Thyroid gland (tissue), 4 donors: ENCODE measurements at regions not wholly inside any gene's neighbourhood (a gene's known extent, or its start where the extent isn't known, plus 50 kb on each side); places are given as distances from the start of the nearest gene placed in this dataset.

Source experiments
- DNase-seq, 2 donors: peaks; one replicate each; pipeline ENCODE4 v3.0.0-alpha.2; 2019
- H3K27ac ChIP-seq, 3 donors: fragments of 200-600 bp; sonication (generic); 1 replicate in 2 of 3; 2 replicates in 1 of 3; pipeline ENCODE4 v1.5.1; 2016 to 2019; ENCODE audit warnings: mild to moderate bottlenecking in 1 of 3, moderate library complexity in 1 of 3
- H3K27me3 ChIP-seq: fragments of 200-600 bp; sonication (generic); one replicate; pipeline ENCODE4 v1.5.1; 2019
- H3K36me3 ChIP-seq, 2 donors: fragments of 200-600 bp; sonication (generic); one replicate each; pipeline ENCODE4 v1.5.1; 2016 to 2019
- H3K4me1 ChIP-seq, 2 donors: fragments of 200-600 bp; sonication (generic); one replicate each; pipeline ENCODE4 v1.5.1; 2017 to 2019
- H3K4me3 ChIP-seq, 3 donors: fragments of 200-600 bp; sonication (generic); replicated peaks in 1 of 3; 1 replicate in 2 of 3; 2 replicates in 1 of 3; pipeline ENCODE4 v1.5.1; 2016; ENCODE audit warnings: mild to moderate bottlenecking in 1 of 3
- H3K9me3 ChIP-seq: fragments of 200-600 bp; sonication (generic); one replicate; pipeline ENCODE4 v1.5.1; 2017
- CTCF ChIP-seq, 6 experiments: fragments of 200-600 bp in 3 of 6; fragments of 450-650 bp in 3 of 6; sonication (generic) in 3 of 6; IDR thresholded peaks; one replicate each; pipeline ENCODE4 v1.5.1; 2016 to 2019; ENCODE audit warnings: antibody characterized with exemption in 6 of 6, mild to moderate bottlenecking in 2 of 6, inconsistent platforms in 1 of 6, moderate library complexity in 1 of 6
- POLR2A ChIP-seq, 2 donors: fragments of 450-650 bp; IDR thresholded peaks; one replicate each; pipeline ENCODE4 v1.6.1; 2017; ENCODE audit warnings: antibody characterized with exemption in 2 of 2, mild to moderate bottlenecking in 2 of 2, moderate library complexity in 1 of 2
- WGBS, 2 donors: methylation state at CpG; one replicate each; pipeline ENCODE4 v1.1.5; 2017; 5-methylcytosine and 5-hydroxymethylcytosine counted together
- intact Hi-C: fragments of 100-400 bp; cut with DNase I; formaldehyde crosslinking; loops from one replicate; pipeline ENCODE4 v1.15.1; 2023

DNA sequence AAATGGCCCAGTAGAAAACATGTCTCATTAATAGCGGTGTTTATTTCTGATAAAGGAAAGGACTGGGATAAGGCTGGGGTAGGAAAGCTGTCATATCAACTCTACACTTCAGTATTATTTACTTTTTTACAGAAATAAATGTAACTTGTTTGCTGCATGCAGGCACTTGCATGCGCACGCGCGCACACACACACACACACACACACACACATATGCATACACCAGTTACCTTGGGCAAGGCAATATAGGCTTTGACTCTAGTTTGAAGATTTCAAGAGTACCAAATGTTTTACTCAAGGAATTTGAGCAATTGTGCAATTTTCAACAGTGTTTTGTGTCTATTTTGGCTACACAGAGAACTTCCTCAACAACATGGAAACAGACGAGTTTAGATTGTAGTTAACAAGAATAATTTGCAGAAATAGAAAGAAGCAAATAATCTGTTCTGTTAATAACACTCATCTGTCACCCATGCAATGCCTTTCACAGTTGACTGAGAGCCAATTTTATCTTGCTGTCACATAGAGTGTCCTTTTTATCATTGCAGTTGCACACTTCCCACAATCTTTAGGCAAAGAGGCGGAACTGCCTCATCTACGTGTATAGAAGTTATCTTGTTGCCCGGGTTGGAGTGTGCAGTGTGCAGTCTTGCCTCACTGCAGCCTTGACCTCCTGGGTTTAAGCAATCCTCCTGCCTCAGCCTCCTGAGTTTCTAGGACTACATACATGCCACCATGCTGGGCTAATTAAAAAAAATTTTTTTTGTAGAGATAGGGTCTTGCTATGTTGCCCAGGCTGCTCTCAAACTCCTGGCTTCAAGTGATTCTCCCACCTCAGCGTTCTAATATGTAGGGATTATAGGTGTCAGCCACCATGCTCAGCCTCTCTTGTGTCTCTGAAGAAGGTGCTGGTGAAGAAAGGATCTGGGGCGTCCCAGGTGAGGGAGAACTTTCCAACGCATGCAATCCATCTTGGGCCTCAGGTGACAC is 64.6 kb upstream of the GPCPD1 start:
- 72 to 86% methylated on average over 12 of the region's 12 CpGs for WGBS, 2 donors
- DNase-seq = no peak

DNA sequence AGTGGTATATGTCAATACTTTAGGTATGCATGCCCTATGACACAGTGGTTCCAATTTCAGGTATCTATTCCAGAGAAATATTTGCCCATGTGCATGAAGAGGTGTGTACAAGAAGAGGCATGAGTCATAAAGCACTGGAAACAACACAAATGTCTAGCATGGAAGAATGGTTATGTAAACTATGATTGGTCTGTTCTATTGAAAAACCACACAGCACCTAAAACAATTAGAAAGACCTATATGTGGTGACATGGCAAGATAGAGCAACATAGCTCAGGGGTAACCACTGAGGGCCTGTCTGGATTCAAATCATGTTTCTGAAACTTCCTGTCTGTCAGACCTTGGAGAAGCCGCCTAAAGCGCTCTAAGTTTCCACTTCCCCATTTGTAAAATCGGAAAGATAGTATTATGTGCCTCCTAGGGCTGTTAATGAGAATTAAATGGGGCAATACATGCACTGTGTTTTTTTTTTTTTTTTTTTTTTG is 63.4 kb upstream of the GPCPD1 start:
- 89 to 95% methylated on average over 3 of the region's 3 CpGs for WGBS, 2 donors
- intact Hi-C loops = no loop called here

More for the DNA sequence above, 64.6 kb upstream of the GPCPD1 start:
- TF ChIP-seq CTCF (IDR thresholded peaks at IDR 0.05) = no peak
- TF ChIP-seq POLR2A (IDR thresholded peaks at IDR 0.05) = no peak
- Histone ChIP-seq H3K36me3 (no peaks in the 10 kb centered on the region), H3K4me3 (no peak overlapping the region), H3K9me3 (no peaks in the 10 kb centered on the region), H3K27ac (no peak overlapping the region), H3K4me1 (peaks cover 0 to 2% of the 10 kb centered on the region in 2 donors), H3K27me3 (no peaks in the 10 kb centered on the region)
- intact Hi-C loops = no loop called here

DNA sequence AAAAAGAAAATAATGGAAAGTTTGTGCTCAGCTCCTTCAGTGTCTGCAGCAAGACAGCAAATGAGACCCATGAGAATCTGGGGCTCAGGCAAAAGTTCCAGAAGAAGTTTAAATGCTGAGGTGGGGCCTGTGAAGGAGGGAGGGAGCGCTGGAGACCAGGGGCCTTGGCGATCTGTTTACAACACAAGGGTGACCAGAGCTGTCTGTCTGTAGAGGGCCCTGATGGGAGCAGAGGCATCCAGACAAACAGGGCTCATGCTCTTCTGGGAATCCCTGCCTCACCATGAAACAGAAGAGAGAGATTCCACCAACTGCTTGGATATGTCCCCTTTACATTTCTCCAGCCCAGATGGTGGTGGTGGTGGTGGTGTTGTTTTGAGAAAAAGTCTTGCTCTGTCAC is 60.1 kb upstream of the GPCPD1 start:
- 89 to 93% methylated on average over 2 of the region's 2 CpGs for WGBS, 2 donors
- no peak overlapping the region for H3K27ac ChIP-seq

More for the DNA sequence above, 63.4 kb upstream of the GPCPD1 start:
- H3K27me3 ChIP-seq = no peaks in the 10 kb centered on the region
- no peaks in the 10 kb centered on the region for H3K9me3 ChIP-seq
- no peak overlapping the region for H3K27ac ChIP-seq
- no peak overlapping the region for H3K4me3 ChIP-seq
- DNase-seq = no peak
- TF ChIP-seq POLR2A (IDR thresholded peaks at IDR 0.05) (no peak), CTCF (IDR thresholded peaks at IDR 0.05) (no peak)
- H3K4me1 ChIP-seq = peaks cover 0 to 2% of the 10 kb centered on the region in 2 donors
- no peaks in the 10 kb centered on the region for H3K36me3 ChIP-seq

DNA sequence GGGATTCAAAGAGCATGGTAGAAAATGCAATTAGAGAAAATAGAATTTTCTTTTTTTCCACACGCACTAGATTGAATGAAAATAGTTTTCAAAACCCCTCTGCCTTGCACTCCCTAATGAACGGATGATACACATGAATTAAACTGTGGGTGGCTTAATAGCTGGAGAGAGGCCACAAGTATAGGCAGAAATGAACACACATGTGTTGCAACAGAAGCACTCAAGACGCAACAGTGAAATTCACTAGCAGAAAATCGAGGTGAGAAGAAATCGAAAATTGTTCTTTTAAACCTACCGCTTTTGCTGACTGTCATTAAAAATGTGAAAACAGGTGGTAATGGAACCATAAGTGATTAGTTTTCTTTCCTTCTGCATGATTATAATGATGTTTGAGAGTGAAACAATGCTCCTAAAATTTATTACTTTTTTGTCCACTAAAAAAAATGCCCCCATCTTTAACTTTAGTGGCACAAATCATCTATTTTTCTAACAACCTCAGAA is 59.3 kb upstream of the GPCPD1 start:
- Histone ChIP-seq H3K4me1 (peaks cover 0 to 2% of the 10 kb centered on the region in 2 donors), H3K4me3 (no peak overlapping the region), H3K9me3 (no peaks in the 10 kb centered on the region), H3K27me3 (no peaks in the 10 kb centered on the region), H3K36me3 (no peaks in the 10 kb centered on the region), H3K27ac (no peak overlapping the region)
- WGBS, 2 donors = 75 to 78% methylated on average over 6 of the region's 6 CpGs
- TF ChIP-seq POLR2A (IDR thresholded peaks at IDR 0.05) = no peak
- no peak for TF ChIP-seq CTCF (IDR thresholded peaks at IDR 0.05)
- no peak for DNase-seq
- intact Hi-C loops = no loop called here

More for the DNA sequence above, 60.1 kb upstream of the GPCPD1 start:
- intact Hi-C loops = no loop called here
- H3K4me3 ChIP-seq = no peak overlapping the region
- TF ChIP-seq CTCF (IDR thresholded peaks at IDR 0.05) (no peak), POLR2A (IDR thresholded peaks at IDR 0.05) (no peak)
- no peaks in the 10 kb centered on the region for H3K27me3 ChIP-seq
- no peaks in the 10 kb centered on the region for H3K9me3 ChIP-seq
- DNase-seq = no peak
- H3K36me3 ChIP-seq = no peaks in the 10 kb centered on the region
- peaks cover 0 to 2% of the 10 kb centered on the region in 2 donors for H3K4me1 ChIP-seq

GRCh38 chr20:5668529-5668868 is 57.7 kb upstream of the GPCPD1 start:
- no peaks in the 10 kb centered on the region for H3K27me3 ChIP-seq
- 96 to 97% methylated on average over 5 of the region's 5 CpGs for WGBS, 2 donors
- intact Hi-C loops = no loop called here
- no peak for DNase-seq
- H3K4me1 ChIP-seq = no peaks in the 10 kb centered on the region
- H3K27ac ChIP-seq = no peak overlapping the region
- TF ChIP-seq POLR2A (IDR thresholded peaks at IDR 0.05) = no peak
- TF ChIP-seq CTCF (IDR thresholded peaks at IDR 0.05) = no peak
- H3K9me3 ChIP-seq = no peaks in the 10 kb centered on the region
- no peaks in the 10 kb centered on the region for H3K36me3 ChIP-seq
- no peak overlapping the region for H3K4me3 ChIP-seq
